ENCODE measurements at regions not wholly inside any gene's neighbourhood (a gene's known extent, or its start where the extent isn't known, plus 50 kb on each side); places are given as distances from the start of the nearest gene placed in this dataset.

- TF ChIP-seq, protein P1, sequence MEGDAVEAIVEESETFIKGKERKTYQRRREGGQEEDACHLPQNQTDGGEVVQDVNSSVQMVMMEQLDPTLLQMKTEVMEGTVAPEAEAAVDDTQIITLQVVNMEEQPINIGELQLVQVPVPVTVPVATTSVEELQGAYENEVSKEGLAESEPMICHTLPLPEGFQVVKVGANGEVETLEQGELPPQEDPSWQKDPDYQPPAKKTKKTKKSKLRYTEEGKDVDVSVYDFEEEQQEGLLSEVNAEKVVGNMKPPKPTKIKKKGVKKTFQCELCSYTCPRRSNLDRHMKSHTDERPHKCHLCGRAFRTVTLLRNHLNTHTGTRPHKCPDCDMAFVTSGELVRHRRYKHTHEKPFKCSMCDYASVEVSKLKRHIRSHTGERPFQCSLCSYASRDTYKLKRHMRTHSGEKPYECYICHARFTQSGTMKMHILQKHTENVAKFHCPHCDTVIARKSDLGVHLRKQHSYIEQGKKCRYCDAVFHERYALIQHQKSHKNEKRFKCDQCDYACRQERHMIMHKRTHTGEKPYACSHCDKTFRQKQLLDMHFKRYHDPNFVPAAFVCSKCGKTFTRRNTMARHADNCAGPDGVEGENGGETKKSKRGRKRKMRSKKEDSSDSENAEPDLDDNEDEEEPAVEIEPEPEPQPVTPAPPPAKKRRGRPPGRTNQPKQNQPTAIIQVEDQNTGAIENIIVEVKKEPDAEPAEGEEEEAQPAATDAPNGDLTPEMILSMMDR (IDR thresholded peaks at IDR 0.05; ENCODE audit: borderline replicate concordance, insufficient read depth, low read depth, low read length): no peak
- no peak overlapping the region for H3K4me3 ChIP-seq (ENCODE audit: low read depth, low read length)
Observed at GRCh38 chr2:185921048-185921756, 182.6 kb downstream of the FSIP2 start.

- TF ChIP-seq, protein P1 (IDR thresholded peaks at IDR 0.05; ENCODE audit: borderline replicate concordance, insufficient read depth, low read depth, low read length): no peak
- H3K4me3 ChIP-seq (ENCODE audit: low read depth, low read length): no peak overlapping the region
Observed at GRCh38 chr2:185934232-185934631, 195.6 kb downstream of the FSIP2 start.

GRCh38 chr2:185939858-185940257 is 201.3 kb downstream of the FSIP2 start:
- no peak overlapping the region for H3K4me3 ChIP-seq (ENCODE audit: low read depth, low read length)
- TF ChIP-seq, protein P1 (IDR thresholded peaks at IDR 0.05; ENCODE audit: borderline replicate concordance, insufficient read depth, low read depth, low read length): no peak

- TF ChIP-seq, protein P1 (IDR thresholded peaks at IDR 0.05; ENCODE audit: borderline replicate concordance, insufficient read depth, low read depth, low read length): no peak
- no peak overlapping the region for H3K4me3 ChIP-seq (ENCODE audit: low read depth, low read length)
Observed at GRCh38 chr2:185942855-185943254, 204.3 kb downstream of the FSIP2 start.

GRCh38 chr2:185947722-185948121 is 209.1 kb downstream of the FSIP2 start:
- H3K4me3 ChIP-seq (ENCODE audit: low read depth, low read length): no peak overlapping the region
- TF ChIP-seq, protein P1 (IDR thresholded peaks at IDR 0.05; ENCODE audit: borderline replicate concordance, insufficient read depth, low read depth, low read length): no peak

GRCh38 chr2:185952100-185952499 is 213.5 kb downstream of the FSIP2 start:
- TF ChIP-seq, protein P1 (IDR thresholded peaks at IDR 0.05; ENCODE audit: borderline replicate concordance, insufficient read depth, low read depth, low read length): no peak
- no peak overlapping the region for H3K4me3 ChIP-seq (ENCODE audit: low read depth, low read length)

DNA sequence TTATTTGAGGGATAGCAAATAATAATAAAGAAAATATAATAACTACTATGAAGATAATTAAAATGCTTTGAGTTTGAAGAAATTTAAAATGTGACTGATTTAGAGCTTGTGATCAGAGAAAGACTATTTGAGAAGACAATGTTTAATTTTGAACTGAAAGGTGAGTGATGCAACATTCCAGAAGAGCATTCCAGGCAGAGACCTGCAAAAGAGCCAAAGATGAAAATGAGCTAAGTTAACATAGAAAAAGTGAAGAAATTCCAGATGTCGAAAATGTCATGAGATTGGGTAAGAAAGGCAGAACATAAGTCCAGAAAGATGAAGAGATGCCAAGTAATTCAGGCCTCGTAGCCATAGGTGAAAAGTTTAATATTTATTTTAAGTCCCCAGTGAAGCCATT is 215.8 kb downstream of the FSIP2 start:
- TF ChIP-seq, protein P1 (IDR thresholded peaks at IDR 0.05; ENCODE audit: borderline replicate concordance, insufficient read depth, low read depth, low read length): no peak
- H3K4me3 ChIP-seq (ENCODE audit: low read depth, low read length): no peak overlapping the region
